Liver (tissue), 8 donors: ENCODE measurements at regions not wholly inside any gene's neighbourhood (a gene's known extent, or its start where the extent isn't known, plus 50 kb on each side); places are given as distances from the start of the nearest gene placed in this dataset.

Experiments used
- DNase-seq: peaks from one replicate; pipeline ENCODE4 v3.0.0-alpha.2; 2017; ENCODE audit warnings: low spot score
- H3K27ac ChIP-seq, 2 donors: one replicate each; pipeline ENCODE4 v1.7.0; 2013; ENCODE audit warnings: inconsistent platforms in 2 of 2, low read length in 2 of 2, control low read depth in 1 of 2, low read depth in 1 of 2, mild to moderate bottlenecking in 1 of 2
- H3K27me3 ChIP-seq, 4 donors: one replicate each; pipeline versions ENCODE4 v1.6.1 to v1.7.0; 2013; ENCODE audit warnings: low read length in 3 of 4, inconsistent platforms in 1 of 4, mild to moderate bottlenecking in 1 of 4, moderate library complexity in 1 of 4; ENCODE audit not compliant: control insufficient read depth in 4 of 4, insufficient read depth in 4 of 4
- H3K36me3 ChIP-seq, 4 donors: one replicate each; pipeline versions ENCODE4 v1.6.1 to v1.7.0; 2013; ENCODE audit warnings: low read length in 3 of 4, mild to moderate bottlenecking in 3 of 4, low read depth in 1 of 4, moderate library complexity in 1 of 4; ENCODE audit not compliant: control insufficient read depth in 4 of 4, insufficient read depth in 3 of 4
- H3K4me1 ChIP-seq, 4 donors: one replicate each; pipeline versions ENCODE4 v1.6.1 to v1.7.0; 2013; ENCODE audit warnings: low read length in 3 of 4, mild to moderate bottlenecking in 3 of 4, moderate library complexity in 1 of 4; ENCODE audit not compliant: control insufficient read depth in 4 of 4, insufficient read depth in 4 of 4
- H3K4me3 ChIP-seq, 3 donors: one replicate each; pipeline versions ENCODE4 v1.6.1 to v1.7.0; 2013; ENCODE audit warnings: low read length in 3 of 3, control low read depth in 1 of 3, low read depth in 1 of 3, mild to moderate bottlenecking in 1 of 3
- H3K9ac ChIP-seq, 2 donors: one replicate each; pipeline ENCODE4 v1.7.0; 2013; ENCODE audit warnings: low read length in 2 of 2, mild to moderate bottlenecking in 2 of 2, moderate library complexity in 2 of 2, control low read depth in 1 of 2, low read depth in 1 of 2
- H3K9me3 ChIP-seq, 4 donors: one replicate each; pipeline versions ENCODE4 v1.6.1 to v1.7.0; 2013; ENCODE audit warnings: low read length in 3 of 4; ENCODE audit not compliant: control insufficient read depth in 4 of 4
- ATF3 ChIP-seq: IDR thresholded peaks from 2 replicates; pipeline ENCODE4 v1.6.1; 2016; ENCODE audit warnings: antibody characterized with exemption
- CTCF ChIP-seq: fragments of 150-350 bp; IDR thresholded peaks from 2 replicates; pipeline ENCODE4 v1.5.1; 2017; ENCODE audit warnings: improper control_type of control experiment, low read depth, low read length; ENCODE audit not compliant: missing input control
- EGR1 ChIP-seq, 2 donors: IDR thresholded peaks; 2 replicates each; pipeline ENCODE4 v1.6.1; 2016 to 2018; ENCODE audit warnings: antibody characterized with exemption in 2 of 2, low read depth in 2 of 2
- FOXA1 ChIP-seq: IDR thresholded peaks from 2 replicates; pipeline ENCODE4 v1.6.1; 2016; ENCODE audit warnings: antibody characterized with exemption
- FOXA2 ChIP-seq: IDR thresholded peaks from 2 replicates; pipeline ENCODE4 v1.6.1; 2016; ENCODE audit warnings: antibody characterized with exemption
- GABPA ChIP-seq, 2 donors: IDR thresholded peaks in 1 of 2; conservative IDR thresholded peaks in 1 of 2; 2 replicates each; pipeline ENCODE4 v1.6.1; 2016; ENCODE audit warnings: antibody characterized with exemption in 2 of 2, mild to moderate bottlenecking in 1 of 2, moderate library complexity in 1 of 2
- HNF4A ChIP-seq, 2 donors: conservative IDR thresholded peaks; 2 replicates each; pipeline ENCODE4 v1.6.1; 2016; ENCODE audit warnings: antibody characterized with exemption in 2 of 2, mild to moderate bottlenecking in 2 of 2
- JUND ChIP-seq, 2 donors: IDR thresholded peaks; 2 replicates each; pipeline ENCODE4 v1.6.1; 2016; ENCODE audit warnings: antibody characterized with exemption in 2 of 2
- MAX ChIP-seq: IDR thresholded peaks from 2 replicates; pipeline ENCODE4 v1.6.1; 2016; ENCODE audit warnings: antibody characterized with exemption
- NR2F2 ChIP-seq: IDR thresholded peaks from 2 replicates; pipeline ENCODE4 v1.6.1; 2016; ENCODE audit warnings: antibody characterized with exemption
- REST ChIP-seq: IDR thresholded peaks from 2 replicates; pipeline ENCODE4 v1.6.1; 2016; ENCODE audit warnings: antibody characterized with exemption, mild to moderate bottlenecking
- RXRA ChIP-seq, 2 donors: IDR thresholded peaks; 2 replicates each; pipeline ENCODE4 v1.6.1; 2017 to 2018; ENCODE audit warnings: antibody characterized with exemption in 2 of 2, mild to moderate bottlenecking in 1 of 2
- SP1 ChIP-seq: IDR thresholded peaks from 2 replicates; pipeline ENCODE4 v1.6.1; 2018; ENCODE audit warnings: antibody characterized with exemption, mild to moderate bottlenecking
- TAF1 ChIP-seq: conservative IDR thresholded peaks from 2 replicates; pipeline ENCODE4 v1.6.1; 2016; ENCODE audit warnings: antibody characterized with exemption, mild to moderate bottlenecking
- YY1 ChIP-seq: IDR thresholded peaks from 2 replicates; pipeline ENCODE4 v1.6.1; 2016; ENCODE audit warnings: antibody characterized with exemption, mild to moderate bottlenecking
- ZBTB33 ChIP-seq: IDR thresholded peaks from 2 replicates; pipeline ENCODE4 v1.6.1; 2016; ENCODE audit warnings: antibody characterized with exemption
- WGBS: extraction: QIAGEN DNeasy Blood & Tissue Kit; methylation state at CpG from one replicate; pipeline ENCODE4 v1.1.7; 2013; 5-methylcytosine and 5-hydroxymethylcytosine counted together
- donor health status: healthy.
- donor health status: healthy.
- donor health status: healthy.
- donor health status: healthy.
- donor health status: healthy.

- WGBS = 88% methylated on average over 3 of the region's 3 CpGs
- Histone ChIP-seq H3K27ac (no peak overlapping the region), H3K27me3 (no peaks in the 10 kb centered on the region)
These were observed 152.3 kb upstream of the DPYD start for GRCh38 chr1:98073106-98073505.

GRCh38 chr1:98072047-98072446 lies 151.2 kb upstream of the DPYD start:
- Histone ChIP-seq H3K27me3 (no peaks in the 10 kb centered on the region), H3K9ac (no peak overlapping the region), H3K27ac (no peak overlapping the region), H3K36me3 (no peaks in the 10 kb centered on the region), H3K4me1 (no peaks in the 10 kb centered on the region), H3K4me3 (no peak overlapping the region), H3K9me3 (no peaks in the 10 kb centered on the region)
- no peak for DNase-seq
- 71% methylated on average over 2 of the region's 2 CpGs for whole genome bisulfite sequencing
- TF ChIP-seq GABPA (IDR thresholded peaks at IDR 0.05 in 1 of 2, conservative IDR thresholded peaks at IDR 0.05 in 1 of 2) = no peak
- no peak for TF ChIP-seq ATF3
- TF ChIP-seq MAX = no peak
- no peak for TF ChIP-seq EGR1 (IDR thresholded peaks at IDR 0.05; ENCODE audit: low read depth in 2 of 2)
- no peak for TF ChIP-seq NR2F2
- TF ChIP-seq RXRA (IDR thresholded peaks at IDR 0.05) = no peak
- TF ChIP-seq FOXA2 = no peak
- no peak for TF ChIP-seq JUND (IDR thresholded peaks at IDR 0.05)
- TF ChIP-seq TAF1 = no peak

More at GRCh38 chr1:98073106-98073505, 152.3 kb upstream of the DPYD start:
- no peaks in the 10 kb centered on the region for H3K4me1 ChIP-seq
- no peaks in the 10 kb centered on the region for H3K9me3 ChIP-seq
- no peak for DNase-seq
- no peak for TF ChIP-seq EGR1 (IDR thresholded peaks at IDR 0.05; ENCODE audit: low read depth in 2 of 2)
- TF ChIP-seq NR2F2 = no peak
- TF ChIP-seq REST = no peak
- TF ChIP-seq TAF1 = no peak
- no peak for TF ChIP-seq GABPA (IDR thresholded peaks at IDR 0.05 in 1 of 2, conservative IDR thresholded peaks at IDR 0.05 in 1 of 2)
- TF ChIP-seq YY1 = no peak
- TF ChIP-seq ATF3 = no peak
- TF ChIP-seq SP1 = no peak
- no peak for TF ChIP-seq JUND (IDR thresholded peaks at IDR 0.05)
- no peak overlapping the region for H3K9ac ChIP-seq
- H3K4me3 ChIP-seq = no peak overlapping the region
- no peaks in the 10 kb centered on the region for H3K36me3 ChIP-seq

- no peaks in the 10 kb centered on the region for H3K27me3 ChIP-seq
- DNase-seq = no peak
- no peaks in the 10 kb centered on the region for H3K9me3 ChIP-seq
- no peak overlapping the region for H3K27ac ChIP-seq
- H3K9ac ChIP-seq = no peak overlapping the region
- no peaks in the 10 kb centered on the region for H3K36me3 ChIP-seq
- H3K4me1 ChIP-seq = peaks cover 0 to 3% (median 0%) of the 10 kb centered on the region in 4 donors
- H3K4me3 ChIP-seq = no peak overlapping the region
- TF ChIP-seq FOXA2 = no peak
- no peak for TF ChIP-seq SP1
- TF ChIP-seq ZBTB33 = no peak
- TF ChIP-seq NR2F2 = no peak
- TF ChIP-seq HNF4A (conservative IDR thresholded peaks at IDR 0.05) = no peak
- no peak for TF ChIP-seq FOXA1
- TF ChIP-seq EGR1 (IDR thresholded peaks at IDR 0.05; ENCODE audit: low read depth in 2 of 2) = no peak
- no peak for TF ChIP-seq CTCF
- no peak for TF ChIP-seq REST
These were observed 147.2 kb upstream of the DPYD start for GRCh38 chr1:98068016-98068415.
